ENCODE measurements at regions not wholly inside any gene's neighbourhood (a gene's known extent, or its start where the extent isn't known, plus 50 kb on each side); places are given as distances from the start of the nearest gene placed in this dataset.

- H3K36me3 ChIP-seq (ENCODE audit: control insufficient read depth in 2 of 4, insufficient read depth in 4 of 4, low read length in 3 of 4) = no peaks in the 10 kb centered on the region
- no peak overlapping the region for H3K14ac ChIP-seq (ENCODE audit: insufficient read length)
- H4K20me1 ChIP-seq (replicated peaks in 1 of 2; ENCODE audit: control insufficient read depth in 1 of 2, insufficient read depth in 2 of 2, low read length in 2 of 2) = no peaks in the 10 kb centered on the region
- POLR2A ChIA-PET (ENCODE audit: partially characterized antibody) = no interaction called here
- no peaks in the 10 kb centered on the region for H3K9me3 ChIP-seq (ENCODE audit: insufficient read depth in 2 of 2, low read depth in 1 of 2, low read length in 1 of 2)
- no peak overlapping the region for H4K5ac ChIP-seq (ENCODE audit: insufficient read length, low read depth, low read length)
- no peak overlapping the region for H3K23ac ChIP-seq (ENCODE audit: insufficient read length)
- H3K56ac ChIP-seq (replicated peaks; ENCODE audit: insufficient read length, low read depth, low read length) = no peak overlapping the region
- H3K4me1 ChIP-seq (replicated peaks in 1 of 4; ENCODE audit: control insufficient read depth in 3 of 4, insufficient read depth in 4 of 4, low read length in 3 of 4) = no peaks in the 10 kb centered on the region
- no peak overlapping the region for H3K27ac ChIP-seq (ENCODE audit: low read depth, low read length)
- no peak overlapping the region for H2BK15ac ChIP-seq (ENCODE audit: low read length)
- no peak overlapping the region for H3K4me3 ChIP-seq (ENCODE audit: extremely low read depth in 1 of 4, insufficient read depth in 2 of 4, low read depth in 3 of 4, low read length in 4 of 4)
- no peak for FAIRE-seq
- no peak overlapping the region for H4K8ac ChIP-seq (ENCODE audit: extremely low read depth, insufficient read depth, low read length)
- H3K23me2 ChIP-seq (ENCODE audit: low read depth, low read length) = no peaks in the 10 kb centered on the region
- no peak overlapping the region for H2BK5ac ChIP-seq (ENCODE audit: low read depth, low read length)
- H3K4me2 ChIP-seq (ENCODE audit: insufficient read depth in 1 of 2, low read depth in 2 of 2, low read length in 2 of 2) = no peak overlapping the region
- H3K79me2 ChIP-seq (ENCODE audit: control insufficient read depth in 1 of 2, insufficient read depth in 2 of 2, low read length in 2 of 2) = no peaks in the 10 kb centered on the region
- no peak overlapping the region for H4K91ac ChIP-seq (replicated peaks; ENCODE audit: insufficient read length, low read length)
- no peak overlapping the region for H3K9ac ChIP-seq (replicated peaks in 1 of 4; ENCODE audit: extremely low read depth in 1 of 4, low read depth in 3 of 4, low read length in 3 of 4)
- no peaks in the 10 kb centered on the region for H3K27me3 ChIP-seq (replicated peaks in 1 of 4; ENCODE audit: control insufficient read depth in 3 of 4, extremely low read depth in 1 of 4, insufficient read depth in 3 of 4, low read length in 3 of 4)
- H2BK12ac ChIP-seq (ENCODE audit: low read depth, low read length) = no peak overlapping the region
- TF ChIP-seq CBX8 (IDR thresholded peaks at IDR 0.05; ENCODE audit: borderline replicate concordance, low read depth, low read length) = no peak
- no peak for TF ChIP-seq SUZ12 (IDR thresholded peaks at IDR 0.05; ENCODE audit: low read length)
- TF ChIP-seq KDM1A (IDR thresholded peaks at IDR 0.05; ENCODE audit: borderline replicate concordance, low read length) = no peak
- TF ChIP-seq ASH2L (IDR thresholded peaks at IDR 0.05; ENCODE audit: low read length) = no peak
- TF ChIP-seq SP4 (IDR thresholded peaks at IDR 0.05; ENCODE audit: low read length) = no peak
- TF ChIP-seq TAF7 (optimal IDR thresholded peaks at IDR 0.05; ENCODE audit: borderline replicate concordance, low read depth, low read length) = no peak
- TF ChIP-seq ATF3 (IDR thresholded peaks at IDR 0.05; ENCODE audit: insufficient read depth, low read depth, low read length) = no peak
- no peak for TF ChIP-seq RXRA (IDR thresholded peaks at IDR 0.05; ENCODE audit: insufficient read depth, low read depth, low read length)
- no peak for TF ChIP-seq RFX5 (IDR thresholded peaks at IDR 0.05; ENCODE audit: borderline replicate concordance, low read depth, low read length)
- 91% methylated on average over 1 of the region's 1 CpG; no CpG with 5 or more reads in 1 of the 2 experiments for WGBS, 2 experiments (ENCODE audit: extremely low coverage in 1 of 2, insufficient coverage in 1 of 2, insufficient read length in 1 of 2, insufficient replicate concordance in 2 of 2, low coverage in 1 of 2, low lambda C conversion rate in 2 of 2, missing lambda C conversion rate in 1 of 2)
- H2BK20ac ChIP-seq (ENCODE audit: low read length) = no peak overlapping the region
- H3K18ac ChIP-seq (ENCODE audit: extremely low read depth, low read length) = no peak overlapping the region
- H2BK120ac ChIP-seq (replicated peaks; ENCODE audit: low read depth, low read length) = no peak overlapping the region
- CTCF ChIA-PET (ENCODE audit: partially characterized antibody) = no interaction called here
- no peak overlapping the region for H2AFZ ChIP-seq (ENCODE audit: low read length)
- DNase-seq (ENCODE audit: low read depth in 1 of 2, low spot score in 2 of 2) = no peak
- H2AK5ac ChIP-seq (ENCODE audit: low read depth, low read length) = no peak overlapping the region
- H3K4ac ChIP-seq (replicated peaks; ENCODE audit: insufficient read length, low read depth, low read length) = no peak overlapping the region
- no peaks in the 10 kb centered on the region for H3K79me1 ChIP-seq (ENCODE audit: low read depth, low read length)
Measured at GRCh38 chr10:108014902-108015177, 850.3 kb upstream of the SORCS1 start.
